Neural crest cell (in vitro differentiated cells): ENCODE measurements at regions not wholly inside any gene's neighbourhood (a gene's known extent, or its start where the extent isn't known, plus 50 kb on each side); places are given as distances from the start of the nearest gene placed in this dataset.

Experiments
- DNase-seq: peaks from one replicate; pipeline ENCODE4 v3.0.0; 2021; ENCODE audit warnings: low read depth, mixed read lengths, low spot score
- H3K27ac Mint-ChIP-seq: one replicate; pipeline ENCODE4 v1.8.0; 2021; ENCODE audit warnings: mild to moderate bottlenecking, mixed read lengths; ENCODE audit not compliant: unreplicated experiment
- H3K27me3 Mint-ChIP-seq: 2 replicates; pipeline ENCODE4 v1.8.0; 2021; ENCODE audit warnings: low read depth, mild to moderate bottlenecking, mixed read lengths
- H3K36me3 Mint-ChIP-seq: 2 replicates; pipeline ENCODE4 v1.8.0; 2021; ENCODE audit warnings: low read depth, mild to moderate bottlenecking, mixed read lengths
- H3K4me1 Mint-ChIP-seq: 2 replicates; pipeline ENCODE4 v1.8.0; 2021; ENCODE audit warnings: mixed read lengths
- H3K4me3 Mint-ChIP-seq: one replicate; pipeline ENCODE4 v1.8.0; 2021; ENCODE audit warnings: mild to moderate bottlenecking, mixed read lengths
- H3K9me3 Mint-ChIP-seq: 2 replicates; pipeline ENCODE4 v1.8.0; 2021; ENCODE audit warnings: mixed read lengths
- TF ChIP-seq, protein P1 (sequence below): fragments of 200-600 bp; sonication (generic); conservative IDR thresholded peaks from 2 replicates; pipeline ENCODE4 v1.5.0; 2021; ENCODE audit warnings: antibody characterized with exemption, mild to moderate bottlenecking

GRCh38 chr10:59085711-59086502, 90.5 kb upstream of the PHYHIPL start:
- Mint-ChIP-seq H3K27me3 (no peaks in the 10 kb centered on the region), H3K9me3 (peaks cover 2% of the 10 kb centered on the region), H3K4me3 (no peak overlapping the region), H3K36me3 (no peaks in the 10 kb centered on the region), H3K4me1 (peaks cover 9% of the 10 kb centered on the region), H3K27ac (no peak overlapping the region)
- no peak for DNase-seq
- TF ChIP-seq, protein P1, sequence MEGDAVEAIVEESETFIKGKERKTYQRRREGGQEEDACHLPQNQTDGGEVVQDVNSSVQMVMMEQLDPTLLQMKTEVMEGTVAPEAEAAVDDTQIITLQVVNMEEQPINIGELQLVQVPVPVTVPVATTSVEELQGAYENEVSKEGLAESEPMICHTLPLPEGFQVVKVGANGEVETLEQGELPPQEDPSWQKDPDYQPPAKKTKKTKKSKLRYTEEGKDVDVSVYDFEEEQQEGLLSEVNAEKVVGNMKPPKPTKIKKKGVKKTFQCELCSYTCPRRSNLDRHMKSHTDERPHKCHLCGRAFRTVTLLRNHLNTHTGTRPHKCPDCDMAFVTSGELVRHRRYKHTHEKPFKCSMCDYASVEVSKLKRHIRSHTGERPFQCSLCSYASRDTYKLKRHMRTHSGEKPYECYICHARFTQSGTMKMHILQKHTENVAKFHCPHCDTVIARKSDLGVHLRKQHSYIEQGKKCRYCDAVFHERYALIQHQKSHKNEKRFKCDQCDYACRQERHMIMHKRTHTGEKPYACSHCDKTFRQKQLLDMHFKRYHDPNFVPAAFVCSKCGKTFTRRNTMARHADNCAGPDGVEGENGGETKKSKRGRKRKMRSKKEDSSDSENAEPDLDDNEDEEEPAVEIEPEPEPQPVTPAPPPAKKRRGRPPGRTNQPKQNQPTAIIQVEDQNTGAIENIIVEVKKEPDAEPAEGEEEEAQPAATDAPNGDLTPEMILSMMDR: no peak

GRCh38 chr10:59087486-59087885, 89.0 kb upstream of the PHYHIPL start:
- no peak for DNase-seq
- H3K4me1 Mint-ChIP-seq: peaks cover 23% of the 10 kb centered on the region
- no peak overlapping the region for H3K27ac Mint-ChIP-seq
- TF ChIP-seq, protein P1: no peak
- H3K9me3 Mint-ChIP-seq: peaks cover 2% of the 10 kb centered on the region
- H3K4me3 Mint-ChIP-seq: no peak overlapping the region
- no peaks in the 10 kb centered on the region for H3K27me3 Mint-ChIP-seq
- no peaks in the 10 kb centered on the region for H3K36me3 Mint-ChIP-seq

DNA sequence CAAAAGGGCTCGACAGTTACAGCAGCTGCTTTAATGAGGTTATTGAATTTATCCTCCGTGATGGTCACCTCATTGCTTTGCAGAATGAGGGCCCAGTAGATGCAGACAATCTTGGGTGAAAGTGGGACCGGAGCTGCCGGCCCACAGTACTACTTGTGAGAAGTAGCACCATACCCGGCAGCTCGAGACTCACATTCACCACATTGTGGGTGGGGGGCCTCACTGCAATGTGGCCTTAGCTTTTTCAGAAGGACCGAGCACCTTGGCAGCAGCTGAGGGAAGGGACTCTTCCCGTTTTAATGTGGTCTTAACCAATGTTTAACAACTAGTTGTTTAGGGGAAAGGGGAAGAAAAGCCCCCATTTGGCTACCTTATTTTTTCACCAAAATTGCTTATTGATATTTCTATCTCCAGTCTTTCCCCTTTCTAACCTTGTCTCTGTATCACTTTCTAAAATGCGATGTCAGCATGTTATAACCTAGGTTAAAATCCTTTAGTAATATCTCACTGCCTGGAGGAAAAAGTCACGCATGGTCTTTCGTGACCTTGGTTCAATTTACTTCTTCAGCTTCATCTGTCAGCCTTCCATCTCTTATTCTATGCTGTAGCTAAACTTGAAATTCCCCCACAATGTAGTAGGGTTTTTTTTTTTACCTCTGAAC, 87.4 kb upstream of the PHYHIPL start:
- Mint-ChIP-seq H3K4me3 (no peak overlapping the region), H3K27ac (no peak overlapping the region), H3K27me3 (no peaks in the 10 kb centered on the region), H3K36me3 (no peaks in the 10 kb centered on the region), H3K9me3 (peaks cover 2% of the 10 kb centered on the region), H3K4me1 (peaks cover 32% of the 10 kb centered on the region)
- DNase-seq: no peak
- TF ChIP-seq, protein P1: no peak

- Mint-ChIP-seq H3K27ac (peak overlapping the region; percentile 14), H3K27me3 (no peaks in the 10 kb centered on the region), H3K9me3 (peaks cover 2% of the 10 kb centered on the region), H3K4me3 (no peak overlapping the region), H3K4me1 (peaks cover 32% of the 10 kb centered on the region), H3K36me3 (no peaks in the 10 kb centered on the region)
- DNase-seq: no peak
- TF ChIP-seq, protein P1: no peak
Measured at GRCh38 chr10:59090817-59091622, 85.4 kb upstream of the PHYHIPL start.

DNA sequence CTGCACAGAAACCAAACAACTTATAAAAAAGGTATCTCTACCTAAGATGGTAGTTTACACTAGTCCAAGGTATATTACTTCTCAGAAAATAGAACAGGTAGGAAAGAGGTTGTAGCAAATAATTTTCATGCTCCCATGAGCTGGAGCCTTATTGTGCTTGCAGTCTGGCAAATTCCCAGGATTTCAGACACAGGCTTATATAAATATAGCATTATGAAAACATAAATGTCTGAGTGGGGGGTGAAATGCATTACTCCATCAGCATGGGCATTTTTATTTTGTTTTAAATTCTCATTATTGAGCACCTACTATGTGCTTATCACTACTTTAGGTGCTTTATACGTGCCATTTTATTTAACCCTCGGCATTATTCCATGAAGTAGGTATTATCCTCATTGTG, 83.0 kb upstream of the PHYHIPL start:
- H3K27me3 Mint-ChIP-seq: no peaks in the 10 kb centered on the region
- no peaks in the 10 kb centered on the region for H3K9me3 Mint-ChIP-seq
- H3K4me3 Mint-ChIP-seq: no peak overlapping the region
- DNase-seq: no peak
- H3K27ac Mint-ChIP-seq: no peak overlapping the region
- no peaks in the 10 kb centered on the region for H3K36me3 Mint-ChIP-seq
- TF ChIP-seq, protein P1: no peak
- H3K4me1 Mint-ChIP-seq: peaks cover 32% of the 10 kb centered on the region
